Mesenchymal stem cell (in vitro differentiated cells and primary cell): ENCODE measurements at regions not wholly inside any gene's neighbourhood (a gene's known extent, or its start where the extent isn't known, plus 50 kb on each side); places are given as distances from the start of the nearest gene placed in this dataset.

Experiments
- DNase-seq: peaks from one replicate; pipeline ENCODE4 v3.0.0-alpha.2; 2013
- H2AFZ ChIP-seq: one replicate; pipeline ENCODE4 v1.6.1; 2013; ENCODE audit warnings: low read depth, mild to moderate bottlenecking, control low read depth, inconsistent platforms, low read length, moderate library complexity
- H2AK5ac ChIP-seq: 2 replicates; pipeline ENCODE4 v1.6.1; 2013; ENCODE audit warnings: low read length, moderate library complexity, mild to moderate bottlenecking, inconsistent platforms; ENCODE audit not compliant: severe bottlenecking
- H2BK120ac ChIP-seq: one replicate; pipeline ENCODE4 v1.6.1; 2013; ENCODE audit warnings: low read depth, mild to moderate bottlenecking, inconsistent platforms, low read length, moderate library complexity
- H2BK12ac ChIP-seq, 2 experiments: one replicate each; pipeline ENCODE4 v1.6.1; 2013; ENCODE audit warnings: inconsistent platforms in 2 of 2, low read length in 2 of 2, mild to moderate bottlenecking in 2 of 2, moderate library complexity in 2 of 2, control low read depth in 1 of 2
- H2BK15ac ChIP-seq: one replicate; pipeline ENCODE4 v1.6.1; 2013; ENCODE audit warnings: mild to moderate bottlenecking, low read depth, inconsistent platforms; ENCODE audit not compliant: poor library complexity, severe bottlenecking
- H2BK5ac ChIP-seq: 2 replicates; pipeline ENCODE4 v1.6.1; 2013; ENCODE audit warnings: low read depth, mild to moderate bottlenecking, low read length, control low read depth, inconsistent platforms; ENCODE audit not compliant: poor library complexity, severe bottlenecking
- H3K14ac ChIP-seq, 2 experiments: one replicate each; pipeline ENCODE4 v1.6.1; 2013; ENCODE audit warnings: inconsistent platforms in 2 of 2, low read length in 2 of 2, control low read depth in 1 of 2, mild to moderate bottlenecking in 1 of 2, moderate library complexity in 1 of 2
- H3K18ac ChIP-seq, 2 experiments: one replicate each; pipeline ENCODE4 v1.6.1; 2013; ENCODE audit warnings: inconsistent platforms in 2 of 2, low read length in 2 of 2, control low read depth in 1 of 2, low read depth in 1 of 2, mild to moderate bottlenecking in 1 of 2
- H3K23ac ChIP-seq, 2 experiments: one replicate each; pipeline ENCODE4 v1.6.1; 2013; ENCODE audit warnings: inconsistent platforms in 2 of 2, low read length in 2 of 2, mild to moderate bottlenecking in 2 of 2, moderate library complexity in 2 of 2, control low read depth in 1 of 2
- H3K27ac ChIP-seq: 2 replicates; pipeline ENCODE4 v1.5.1; 2013; ENCODE audit warnings: mild to moderate bottlenecking, moderate library complexity, low read length, control low read depth, inconsistent platforms; ENCODE audit not compliant: poor library complexity, severe bottlenecking
- H3K27me3 ChIP-seq, 2 experiments: 2 replicates each; pipeline versions ENCODE4 v1.6.1 to v1.7.0; 2013; ENCODE audit warnings: low read length in 2 of 2, mild to moderate bottlenecking in 2 of 2, moderate library complexity in 2 of 2, control low read depth in 1 of 2, inconsistent platforms in 1 of 2; ENCODE audit not compliant: control insufficient read depth in 1 of 2, insufficient read depth in 1 of 2
- H3K36me3 ChIP-seq, 2 experiments: 2 replicates each; pipeline versions ENCODE4 v1.6.1 to v1.7.0; 2013; ENCODE audit warnings: low read length in 2 of 2, control low read depth in 1 of 2, inconsistent platforms in 1 of 2, low read depth in 1 of 2, mild to moderate bottlenecking in 1 of 2; ENCODE audit not compliant: insufficient read depth in 2 of 2, control insufficient read depth in 1 of 2
- H3K4ac ChIP-seq, 2 experiments: one replicate each; pipeline ENCODE4 v1.6.1; 2013; ENCODE audit warnings: inconsistent platforms in 2 of 2, low read length in 2 of 2, mild to moderate bottlenecking in 2 of 2, moderate library complexity in 2 of 2, control low read depth in 1 of 2, low read depth in 1 of 2
- H3K4me1 ChIP-seq: 2 replicates; pipeline ENCODE4 v1.6.1; 2013; ENCODE audit warnings: low read depth, low read length, control low read depth; ENCODE audit not compliant: control insufficient read depth, insufficient read depth
- H3K4me2 ChIP-seq: 2 replicates; pipeline ENCODE4 v1.6.1; 2013; ENCODE audit warnings: low read length, mild to moderate bottlenecking, inconsistent platforms; ENCODE audit not compliant: poor library complexity, severe bottlenecking
- H3K4me3 ChIP-seq, 2 experiments: 2 replicates each; pipeline versions ENCODE4 v1.5.1 to v1.7.0; 2013; ENCODE audit warnings: low read length in 2 of 2, mild to moderate bottlenecking in 2 of 2, control low read depth in 1 of 2, low read depth in 1 of 2; ENCODE audit not compliant: insufficient read depth in 1 of 2
- H3K79me1 ChIP-seq: replicated peaks from 2 replicates; pipeline ENCODE4 v1.6.1; 2013; ENCODE audit warnings: mild to moderate bottlenecking, control low read depth, low read length, inconsistent platforms; ENCODE audit not compliant: poor library complexity, severe bottlenecking
- H3K9ac ChIP-seq: 2 replicates; pipeline ENCODE4 v1.7.0; 2013; ENCODE audit warnings: mild to moderate bottlenecking, low read length, moderate library complexity
- H3K9me3 ChIP-seq: 2 replicates; pipeline ENCODE4 v1.7.0; 2013; ENCODE audit warnings: mild to moderate bottlenecking, low read length; ENCODE audit not compliant: control insufficient read depth
- H4K8ac ChIP-seq: one replicate; pipeline ENCODE4 v1.6.1; 2013; ENCODE audit warnings: inconsistent platforms, mild to moderate bottlenecking, low read length, moderate library complexity
- H4K91ac ChIP-seq: one replicate; pipeline ENCODE4 v1.6.1; 2013; ENCODE audit warnings: mild to moderate bottlenecking, low read length, inconsistent platforms
- WGBS: methylation state at CpG from one replicate; pipeline ENCODE4 v1.1.7; 2013; ENCODE audit warnings: mixed read lengths; 5-methylcytosine and 5-hydroxymethylcytosine counted together

- no peak overlapping the region for H2AK5ac ChIP-seq
- no peak overlapping the region for H3K4me3 ChIP-seq
- H2AFZ ChIP-seq, result no peak overlapping the region
- no peaks in the 10 kb centered on the region for H3K4me1 ChIP-seq
- no peak overlapping the region for H2BK15ac ChIP-seq
- H3K27me3 ChIP-seq, result no peaks in the 10 kb centered on the region
- no peak overlapping the region for H3K18ac ChIP-seq
- H2BK120ac ChIP-seq, result no peak overlapping the region
- no peak overlapping the region for H3K27ac ChIP-seq
- H3K9ac ChIP-seq, result no peak overlapping the region
- WGBS, result 55% methylated on average over 4 of the region's 4 CpGs
- H2BK5ac ChIP-seq, result no peak overlapping the region
- no peak overlapping the region for H4K91ac ChIP-seq
- no peak overlapping the region for H3K14ac ChIP-seq
- no peak for DNase-seq
- H3K23ac ChIP-seq, result no peak overlapping the region
- no peaks in the 10 kb centered on the region for H3K36me3 ChIP-seq
- no peak overlapping the region for H3K4ac ChIP-seq
- H2BK12ac ChIP-seq, result no peak overlapping the region
- no peak overlapping the region for H4K8ac ChIP-seq
- H3K9me3 ChIP-seq, result no peaks in the 10 kb centered on the region
- no peaks in the 10 kb centered on the region for H3K79me1 ChIP-seq
- no peak overlapping the region for H3K4me2 ChIP-seq
These were observed 101.8 kb upstream of the SYNCRIP start for GRCh38 chr6:85744433-85744970.

GRCh38 chr6:85726206-85726605 lies 83.5 kb upstream of the SYNCRIP start:
- Histone ChIP-seq H3K23ac (no peak overlapping the region), H3K79me1 (no peaks in the 10 kb centered on the region), H4K91ac (no peak overlapping the region), H2BK5ac (no peak overlapping the region), H2AFZ (no peak overlapping the region), H3K18ac (no peak overlapping the region), H3K36me3 (no peaks in the 10 kb centered on the region), H2BK120ac (no peak overlapping the region), H3K9me3 (peaks cover 4% of the 10 kb centered on the region), H3K14ac (no peak overlapping the region), H2BK15ac (no peak overlapping the region), H2BK12ac (no peak overlapping the region), H3K4me2 (no peak overlapping the region), H2AK5ac (no peak overlapping the region), H4K8ac (no peak overlapping the region), H3K4me3 (no peak overlapping the region), H3K27me3 (no peaks in the 10 kb centered on the region), H3K4me1 (no peaks in the 10 kb centered on the region), H3K9ac (no peak overlapping the region), H3K4ac (no peak overlapping the region), H3K27ac (no peak overlapping the region)
- DNase-seq, result no peak

GRCh38 chr6:85715797-85716196 lies 73.1 kb upstream of the SYNCRIP start:
- H4K8ac ChIP-seq, result no peak overlapping the region

GRCh38 chr6:85714893-85715530 lies 72.3 kb upstream of the SYNCRIP start:
- H2BK12ac ChIP-seq, result no peak overlapping the region
- H3K27ac ChIP-seq, result no peak overlapping the region
- peak overlapping the region in 1 of 2 experiments; percentile 3 for H3K14ac ChIP-seq
- H3K36me3 ChIP-seq, result no peaks in the 10 kb centered on the region
- H3K4me3 ChIP-seq, result no peak overlapping the region
- DNase-seq, result no peak
- H3K4me2 ChIP-seq, result no peak overlapping the region
- no peak overlapping the region for H3K4ac ChIP-seq
- no peak overlapping the region for H2BK5ac ChIP-seq
- 83% methylated on average over 9 of the region's 9 CpGs for WGBS
- no peak overlapping the region for H2BK15ac ChIP-seq
- no peak overlapping the region for H2BK120ac ChIP-seq
- H4K91ac ChIP-seq, result no peak overlapping the region
- H3K9ac ChIP-seq, result no peak overlapping the region
- H3K4me1 ChIP-seq, result no peaks in the 10 kb centered on the region
- no peak overlapping the region for H4K8ac ChIP-seq
- H3K9me3 ChIP-seq, result no peaks in the 10 kb centered on the region
- no peak overlapping the region for H2AFZ ChIP-seq
- no peaks in the 10 kb centered on the region for H3K79me1 ChIP-seq
- no peak overlapping the region for H3K18ac ChIP-seq
- no peak overlapping the region for H3K23ac ChIP-seq
- H3K27me3 ChIP-seq, result no peaks in the 10 kb centered on the region
- H2AK5ac ChIP-seq, result no peak overlapping the region

More at GRCh38 chr6:85715797-85716196, 73.1 kb upstream of the SYNCRIP start:
- H3K79me1 ChIP-seq, result no peaks in the 10 kb centered on the region
- H2AFZ ChIP-seq, result no peak overlapping the region
- H3K4me3 ChIP-seq, result no peak overlapping the region
- no peak overlapping the region for H2AK5ac ChIP-seq
- H3K36me3 ChIP-seq, result no peaks in the 10 kb centered on the region
- H4K91ac ChIP-seq, result no peak overlapping the region
- no peak overlapping the region for H2BK12ac ChIP-seq
- H3K4me2 ChIP-seq, result no peak overlapping the region
- no peak overlapping the region for H2BK5ac ChIP-seq
- H3K9me3 ChIP-seq, result no peaks in the 10 kb centered on the region
- no peak for DNase-seq
- no peaks in the 10 kb centered on the region for H3K27me3 ChIP-seq
- H3K9ac ChIP-seq, result no peak overlapping the region
- no peak overlapping the region for H3K18ac ChIP-seq
- no peaks in the 10 kb centered on the region for H3K4me1 ChIP-seq
- H2BK120ac ChIP-seq, result no peak overlapping the region
- no peak overlapping the region for H2BK15ac ChIP-seq
- H3K23ac ChIP-seq, result no peak overlapping the region
- no peak overlapping the region for H3K27ac ChIP-seq
- H3K4ac ChIP-seq, result no peak overlapping the region
- H3K14ac ChIP-seq, result no peak overlapping the region
